Right hindlimb (tissue), 1 donor: ENCODE measurements at regions not wholly inside any gene's neighbourhood (a gene's known extent, or its start where the extent isn't known, plus 50 kb on each side); places are given as distances from the start of the nearest gene placed in this dataset.
"Not testable (repeated sequence)": the region's sequence is repeated elsewhere in the genome, so short reads cannot be mapped to it uniquely, and the experiment has no call there.

Experiments
- DNase-seq: peaks from one replicate; pipeline ENCODE4 v3.0.0-alpha.2; 2018

- not testable (repeated sequence) for DNase-seq
Measured at GRCh38 chr20:39957911-39958310, 731.1 kb downstream of the MAFB start.

- DNase-seq = peak; percentile 55
Measured at GRCh38 chr20:39954621-39955020, 734.4 kb downstream of the MAFB start.

- DNase-seq = peak; percentile 31
Measured at GRCh38 chr20:39946931-39947330, 742.1 kb downstream of the MAFB start.

GRCh38 chr20:39946053-39946810 is 742.8 kb downstream of the MAFB start:
- no peak for DNase-seq

- DNase-seq = no peak
Measured at GRCh38 chr20:39944861-39945260, 744.2 kb downstream of the MAFB start.

GRCh38 chr20:39943336-39943735 is 745.7 kb downstream of the MAFB start:
- no peak for DNase-seq

- DNase-seq = peak; percentile 30
Measured at GRCh38 chr20:39941245-39941644, 747.8 kb downstream of the MAFB start.

- no peak for DNase-seq
Measured at GRCh38 chr20:39939241-39939865, 749.7 kb downstream of the MAFB start.

- DNase-seq = no peak
Measured at GRCh38 chr20:39936401-39936800, 752.6 kb downstream of the MAFB start.

- no peak for DNase-seq
Measured at GRCh38 chr20:39935901-39936300, 753.1 kb downstream of the MAFB start.

- no peak for DNase-seq
Measured at GRCh38 chr20:39916236-39916765, 772.7 kb downstream of the MAFB start.

- DNase-seq = no peak
Measured at GRCh38 chr20:39913274-39913673, 775.8 kb downstream of the MAFB start.

GRCh38 chr20:39911497-39911896 is 777.5 kb downstream of the MAFB start:
- no peak for DNase-seq

GRCh38 chr20:39910536-39910935 is 778.5 kb downstream of the MAFB start:
- no peak for DNase-seq

GRCh38 chr20:39909447-39909846 is 779.6 kb downstream of the MAFB start:
- DNase-seq = no peak

- peak; percentile 54 for DNase-seq
Measured at GRCh38 chr20:39904476-39905112, 784.4 kb downstream of the MAFB start.

- DNase-seq = no peak
Measured at GRCh38 chr20:39903806-39904465, 785.1 kb downstream of the MAFB start.

GRCh38 chr20:39899881-39900280 is 789.2 kb downstream of the MAFB start:
- DNase-seq = no peak

- DNase-seq = no peak
Measured at GRCh38 chr20:39898467-39898852, 790.6 kb downstream of the MAFB start.

- DNase-seq = no peak
Measured at GRCh38 chr20:39897781-39898466, 791.1 kb downstream of the MAFB start.

GRCh38 chr20:39897058-39897457 is 792.0 kb downstream of the MAFB start:
- no peak for DNase-seq

- DNase-seq = no peak
Measured at GRCh38 chr20:39894067-39894466, 795.0 kb downstream of the MAFB start.
